Calu3 (cell line): ENCODE measurements at regions not wholly inside any gene's neighbourhood (a gene's known extent, or its start where the extent isn't known, plus 50 kb on each side); places are given as distances from the start of the nearest gene placed in this dataset.

Source experiments
- BruUV-seq: library from RNA; stranded (reverse); fragments of 400-500 nt; replicated peaks from 2 replicates; lab custom pipeline; 2021; lab: Mats Ljungman, UMichigan
- CTCF ChIA-PET: fragments of 300-600 bp; sonication (Branson Sonifier 250); formaldehyde crosslinking; loops from one replicate; lab custom pipeline; 2022; ENCODE audit warnings: antibody characterized with exemption; lab: Charles Lee
- DNase-seq: peaks from one replicate; pipeline ENCODE4 v3.0.0; 2022
- H3K27ac Mint-ChIP-seq: one replicate; pipeline ENCODE4 v1.8.0; 2022; ENCODE audit warnings: mixed read lengths; ENCODE audit not compliant: unreplicated experiment
- H3K27me3 Mint-ChIP-seq: one replicate; pipeline ENCODE4 v1.8.0; 2022; ENCODE audit warnings: mixed read lengths; ENCODE audit not compliant: unreplicated experiment
- H3K36me3 Mint-ChIP-seq: one replicate; pipeline ENCODE4 v1.8.0; 2022; ENCODE audit warnings: mild to moderate bottlenecking, moderate library complexity, mixed read lengths; ENCODE audit not compliant: insufficient read depth, unreplicated experiment
- H3K4me1 Mint-ChIP-seq: one replicate; pipeline ENCODE4 v1.8.0; 2022; ENCODE audit warnings: mild to moderate bottlenecking, low read depth, mixed read lengths; ENCODE audit not compliant: unreplicated experiment
- H3K4me3 Mint-ChIP-seq: one replicate; pipeline ENCODE4 v1.8.0; 2022; ENCODE audit warnings: mild to moderate bottlenecking, low read depth, moderate library complexity, mixed read lengths; ENCODE audit not compliant: unreplicated experiment
- H3K9me3 Mint-ChIP-seq: one replicate; pipeline ENCODE4 v1.8.0; 2022; ENCODE audit warnings: low read depth, mixed read lengths; ENCODE audit not compliant: unreplicated experiment
- intact Hi-C: fragments of 100-400 bp; cut with micrococcal nuclease; formaldehyde crosslinking; loops from one replicate; pipeline ENCODE4 v1.10.0; 2022; ENCODE audit not compliant: unreplicated experiment
- TF ChIP-seq, protein P1 (sequence below): fragments of 200-600 bp; IDR thresholded peaks from one replicate; pipeline ENCODE4 v1.8.0; 2022; ENCODE audit warnings: antibody characterized with exemption; ENCODE audit not compliant: unreplicated experiment

DNA sequence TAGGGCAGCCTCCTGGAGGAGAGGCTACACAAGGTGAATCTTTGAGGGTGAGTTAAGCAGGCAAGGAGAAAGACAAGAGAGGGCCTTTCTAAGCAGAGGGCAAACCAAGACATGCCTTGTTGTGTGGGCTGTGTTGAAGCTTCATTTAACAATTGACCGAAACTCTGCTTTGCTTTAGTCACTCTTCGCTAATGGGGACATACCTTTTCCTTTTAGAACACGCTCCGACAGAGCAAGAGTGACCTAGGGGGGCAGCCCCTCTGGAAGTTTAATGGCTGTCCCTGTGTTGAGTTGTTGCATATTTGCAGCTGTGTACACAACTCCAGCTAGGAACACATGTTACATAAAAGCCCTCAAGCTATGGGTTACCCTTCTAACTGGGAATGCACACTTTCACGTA is 218.1 kb upstream of the WWC1 start:
- H3K9me3 Mint-ChIP-seq = no peaks in the 10 kb centered on the region
- H3K27ac Mint-ChIP-seq = no peak overlapping the region
- TF ChIP-seq, protein P1, sequence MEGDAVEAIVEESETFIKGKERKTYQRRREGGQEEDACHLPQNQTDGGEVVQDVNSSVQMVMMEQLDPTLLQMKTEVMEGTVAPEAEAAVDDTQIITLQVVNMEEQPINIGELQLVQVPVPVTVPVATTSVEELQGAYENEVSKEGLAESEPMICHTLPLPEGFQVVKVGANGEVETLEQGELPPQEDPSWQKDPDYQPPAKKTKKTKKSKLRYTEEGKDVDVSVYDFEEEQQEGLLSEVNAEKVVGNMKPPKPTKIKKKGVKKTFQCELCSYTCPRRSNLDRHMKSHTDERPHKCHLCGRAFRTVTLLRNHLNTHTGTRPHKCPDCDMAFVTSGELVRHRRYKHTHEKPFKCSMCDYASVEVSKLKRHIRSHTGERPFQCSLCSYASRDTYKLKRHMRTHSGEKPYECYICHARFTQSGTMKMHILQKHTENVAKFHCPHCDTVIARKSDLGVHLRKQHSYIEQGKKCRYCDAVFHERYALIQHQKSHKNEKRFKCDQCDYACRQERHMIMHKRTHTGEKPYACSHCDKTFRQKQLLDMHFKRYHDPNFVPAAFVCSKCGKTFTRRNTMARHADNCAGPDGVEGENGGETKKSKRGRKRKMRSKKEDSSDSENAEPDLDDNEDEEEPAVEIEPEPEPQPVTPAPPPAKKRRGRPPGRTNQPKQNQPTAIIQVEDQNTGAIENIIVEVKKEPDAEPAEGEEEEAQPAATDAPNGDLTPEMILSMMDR = no peak
- intact Hi-C loops = no loop called here
- no peak for DNase-seq
- CTCF ChIA-PET = no interaction called here
- no peak overlapping the region for H3K4me3 Mint-ChIP-seq
- H3K4me1 Mint-ChIP-seq = no peaks in the 10 kb centered on the region
- H3K27me3 Mint-ChIP-seq = peaks cover 61% of the 10 kb centered on the region
- no peaks in the 10 kb centered on the region for H3K36me3 Mint-ChIP-seq
- BruUV-seq = no TSS peak

GRCh38 chr5:168073991-168074800 is 217.2 kb upstream of the WWC1 start:
- Mint-ChIP-seq H3K4me3 (no peak overlapping the region), H3K27ac (no peak overlapping the region), H3K9me3 (no peaks in the 10 kb centered on the region), H3K27me3 (peaks cover 52% of the 10 kb centered on the region), H3K36me3 (no peaks in the 10 kb centered on the region), H3K4me1 (no peaks in the 10 kb centered on the region)
- no TSS peak for BruUV-seq
- no peak for DNase-seq
- TF ChIP-seq, protein P1 = no peak
- CTCF ChIA-PET = interaction anchor here (0.7 kb wide), 1 partner anchor 554 kb away, joined by 3 read pairs; no protein-coding TSS in a partner anchor
- intact Hi-C loops = no loop called here

GRCh38 chr5:168075387-168075786 is 216.1 kb upstream of the WWC1 start:
- CTCF ChIA-PET = no interaction called here
- no peak overlapping the region for H3K27ac Mint-ChIP-seq
- BruUV-seq = no TSS peak

GRCh38 chr5:168076561-168076991 is 214.9 kb upstream of the WWC1 start:
- H3K4me3 Mint-ChIP-seq = no peak overlapping the region
- H3K9me3 Mint-ChIP-seq = no peaks in the 10 kb centered on the region
- no peaks in the 10 kb centered on the region for H3K36me3 Mint-ChIP-seq
- TF ChIP-seq, protein P1 = peak; percentile 71
- peaks cover 62% of the 10 kb centered on the region for H3K27me3 Mint-ChIP-seq
- intact Hi-C loops = no loop called here
- CTCF ChIA-PET = no interaction called here
- BruUV-seq = no TSS peak
- H3K4me1 Mint-ChIP-seq = no peaks in the 10 kb centered on the region
- DNase-seq = peak; percentile 57
- H3K27ac Mint-ChIP-seq = no peak overlapping the region

More at GRCh38 chr5:168075387-168075786, 216.1 kb upstream of the WWC1 start:
- Mint-ChIP-seq H3K4me3 (no peak overlapping the region), H3K9me3 (no peaks in the 10 kb centered on the region), H3K27me3 (peaks cover 50% of the 10 kb centered on the region), H3K36me3 (no peaks in the 10 kb centered on the region), H3K4me1 (no peaks in the 10 kb centered on the region)
- intact Hi-C loops = no loop called here
- TF ChIP-seq, protein P1 = no peak
- no peak for DNase-seq
